OCI-LY7 (cell line): ENCODE measurements at regions not wholly inside any gene's neighbourhood (a gene's known extent, or its start where the extent isn't known, plus 50 kb on each side); places are given as distances from the start of the nearest gene placed in this dataset.

Experiments used
- EZH2phosphoT487 ChIP-seq: fragments of 200-600 bp; sonication (generic); IDR thresholded peaks from 2 replicates; pipeline ENCODE4 v1.6.1; 2018; ENCODE audit warnings: low read depth, borderline replicate concordance, mild to moderate bottlenecking, mixed run types, antibody characterized with exemption, low read length, moderate library complexity, mixed read lengths
- TF ChIP-seq, protein P1 (sequence below): fragments of 200-600 bp; sonication (generic); conservative IDR thresholded peaks from 2 replicates; pipeline ENCODE4 v1.5.1; 2014; ENCODE audit warnings: mild to moderate bottlenecking, antibody characterized with exemption, low read length, moderate library complexity, mixed read lengths

DNA sequence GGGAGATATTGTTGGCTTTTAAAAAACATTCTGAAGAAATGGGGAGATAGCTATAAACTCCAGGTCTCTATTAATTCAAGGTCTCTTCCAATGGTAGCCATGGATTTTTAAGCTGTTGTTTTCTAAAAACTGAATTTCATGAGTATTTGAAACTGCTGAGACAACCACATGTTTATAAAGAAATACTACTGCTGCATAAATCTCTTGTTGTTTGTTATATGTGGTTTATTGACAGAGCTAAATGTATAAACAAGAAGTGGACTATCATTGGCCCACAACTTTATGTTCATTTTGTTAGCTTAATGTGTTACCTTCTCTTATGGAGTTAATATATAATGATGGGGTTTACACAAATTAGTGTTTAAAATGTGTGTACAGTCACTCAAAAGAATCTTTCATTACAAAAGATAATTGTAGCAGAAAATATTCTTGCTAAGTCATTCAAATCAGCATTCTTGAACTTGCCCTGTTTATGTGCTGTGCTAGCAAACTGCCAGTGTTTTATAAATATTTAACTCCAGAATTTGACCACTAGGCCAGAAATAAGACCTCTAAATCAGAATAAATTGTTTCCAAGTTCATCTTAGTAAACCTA lies 242.1 kb downstream of the TMX3 start:
- TF ChIP-seq, protein P1, sequence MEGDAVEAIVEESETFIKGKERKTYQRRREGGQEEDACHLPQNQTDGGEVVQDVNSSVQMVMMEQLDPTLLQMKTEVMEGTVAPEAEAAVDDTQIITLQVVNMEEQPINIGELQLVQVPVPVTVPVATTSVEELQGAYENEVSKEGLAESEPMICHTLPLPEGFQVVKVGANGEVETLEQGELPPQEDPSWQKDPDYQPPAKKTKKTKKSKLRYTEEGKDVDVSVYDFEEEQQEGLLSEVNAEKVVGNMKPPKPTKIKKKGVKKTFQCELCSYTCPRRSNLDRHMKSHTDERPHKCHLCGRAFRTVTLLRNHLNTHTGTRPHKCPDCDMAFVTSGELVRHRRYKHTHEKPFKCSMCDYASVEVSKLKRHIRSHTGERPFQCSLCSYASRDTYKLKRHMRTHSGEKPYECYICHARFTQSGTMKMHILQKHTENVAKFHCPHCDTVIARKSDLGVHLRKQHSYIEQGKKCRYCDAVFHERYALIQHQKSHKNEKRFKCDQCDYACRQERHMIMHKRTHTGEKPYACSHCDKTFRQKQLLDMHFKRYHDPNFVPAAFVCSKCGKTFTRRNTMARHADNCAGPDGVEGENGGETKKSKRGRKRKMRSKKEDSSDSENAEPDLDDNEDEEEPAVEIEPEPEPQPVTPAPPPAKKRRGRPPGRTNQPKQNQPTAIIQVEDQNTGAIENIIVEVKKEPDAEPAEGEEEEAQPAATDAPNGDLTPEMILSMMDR, result no peak
- TF ChIP-seq EZH2phosphoT487, result no peak
